Mesodermal cell (in vitro differentiated cells): ENCODE measurements at regions not wholly inside any gene's neighbourhood (a gene's known extent, or its start where the extent isn't known, plus 50 kb on each side); places are given as distances from the start of the nearest gene placed in this dataset.

Experiments
- H3K27ac ChIP-seq: 2 replicates; pipeline ENCODE4 v1.7.0; 2013; ENCODE audit warnings: mild to moderate bottlenecking, low read depth, low read length, moderate library complexity; ENCODE audit not compliant: severe bottlenecking
- H3K36me3 ChIP-seq: 2 replicates; pipeline ENCODE4 v1.7.1; 2013; ENCODE audit warnings: mild to moderate bottlenecking, low read length, moderate library complexity; ENCODE audit not compliant: control insufficient read depth, insufficient read depth
- H3K4me1 ChIP-seq: one replicate; pipeline ENCODE4 v1.7.1; 2013; ENCODE audit warnings: mild to moderate bottlenecking, low read length; ENCODE audit not compliant: insufficient read depth, control insufficient read depth, poor library complexity, severe bottlenecking
- H3K4me3 ChIP-seq: 2 replicates; pipeline ENCODE4 v1.7.0; 2013; ENCODE audit warnings: low read length, control low read depth, mild to moderate bottlenecking; ENCODE audit not compliant: insufficient read depth, poor library complexity, severe bottlenecking; ENCODE audit errors: extremely low read depth
- H3K9me3 ChIP-seq: 2 replicates; pipeline ENCODE4 v1.7.1; 2013; ENCODE audit warnings: mild to moderate bottlenecking, low read length, moderate library complexity; ENCODE audit not compliant: control insufficient read depth
- WGBS, 2 experiments: methylation state at CpG; one replicate each; pipeline ENCODE4 v1.1.5; 2013; ENCODE audit warnings: missing lambda C conversion rate in 2 of 2; ENCODE audit not compliant: insufficient coverage in 2 of 2; 5-methylcytosine and 5-hydroxymethylcytosine counted together

GRCh38 chr1:8142955-8143629, 117.0 kb upstream of the ERRFI1 start:
- 96 to 100% methylated on average over 2 to 4 of the region's 7 CpGs for WGBS, 2 experiments
- H3K36me3 ChIP-seq = no peaks in the 10 kb centered on the region
- peaks cover 25% of the 10 kb centered on the region for H3K4me1 ChIP-seq
- H3K27ac ChIP-seq = no peak overlapping the region
- H3K4me3 ChIP-seq = no peak overlapping the region
- H3K9me3 ChIP-seq = no peaks in the 10 kb centered on the region

GRCh38 chr1:8139941-8140340, 113.8 kb upstream of the ERRFI1 start:
- Histone ChIP-seq H3K36me3 (no peaks in the 10 kb centered on the region), H3K4me1 (peaks cover 47% of the 10 kb centered on the region), H3K9me3 (no peaks in the 10 kb centered on the region), H3K27ac (no peak overlapping the region), H3K4me3 (no peak overlapping the region)
- WGBS, 2 experiments = 94 to 95% methylated on average over 9 to 11 of the region's 11 CpGs

GRCh38 chr1:8139383-8139782, 113.3 kb upstream of the ERRFI1 start:
- Histone ChIP-seq H3K36me3 (no peaks in the 10 kb centered on the region), H3K9me3 (no peaks in the 10 kb centered on the region), H3K27ac (no peak overlapping the region), H3K4me3 (no peak overlapping the region), H3K4me1 (peaks cover 52% of the 10 kb centered on the region)
- WGBS, 2 experiments = 91 to 100% methylated on average over 2 to 5 of the region's 6 CpGs

GRCh38 chr1:8138673-8139072, 112.6 kb upstream of the ERRFI1 start:
- H3K4me1 ChIP-seq = peaks cover 57% of the 10 kb centered on the region
- H3K9me3 ChIP-seq = no peaks in the 10 kb centered on the region

GRCh38 chr1:8137481-8138244, 111.6 kb upstream of the ERRFI1 start:
- Histone ChIP-seq H3K27ac (peak overlapping the region; percentile 92), H3K36me3 (no peaks in the 10 kb centered on the region), H3K4me3 (no peak overlapping the region), H3K4me1 (peaks cover 56% of the 10 kb centered on the region), H3K9me3 (no peaks in the 10 kb centered on the region)
- WGBS, 2 experiments = 75 to 77% methylated on average over 10 to 11 of the region's 13 CpGs

More at GRCh38 chr1:8138673-8139072, 112.6 kb upstream of the ERRFI1 start:
- Histone ChIP-seq H3K27ac (peak overlapping the region; percentile 92), H3K4me3 (no peak overlapping the region), H3K36me3 (no peaks in the 10 kb centered on the region)
- 86 to 100% methylated on average over 3 of the region's 6 CpGs for whole genome bisulfite sequencing, 2 experiments

GRCh38 chr1:8136766-8137165, 110.7 kb upstream of the ERRFI1 start:
- no peaks in the 10 kb centered on the region for H3K9me3 ChIP-seq
- H3K4me1 ChIP-seq = peaks cover 58% of the 10 kb centered on the region
- no peak overlapping the region for H3K4me3 ChIP-seq
- no peaks in the 10 kb centered on the region for H3K36me3 ChIP-seq
- 84 to 95% methylated on average over 2 to 4 of the region's 5 CpGs for WGBS, 2 experiments
- H3K27ac ChIP-seq = peak overlapping the region; percentile 92

GRCh38 chr1:8135250-8135649, 109.1 kb upstream of the ERRFI1 start:
- no peak overlapping the region for H3K27ac ChIP-seq
- peaks cover 55% of the 10 kb centered on the region for H3K4me1 ChIP-seq
- no peaks in the 10 kb centered on the region for H3K9me3 ChIP-seq
- H3K4me3 ChIP-seq = no peak overlapping the region
- WGBS, 2 experiments = 98% methylated on average over 4 to 7 of the region's 7 CpGs
- no peaks in the 10 kb centered on the region for H3K36me3 ChIP-seq

GRCh38 chr1:8134546-8135235, 108.6 kb upstream of the ERRFI1 start:
- Histone ChIP-seq H3K4me1 (peaks cover 55% of the 10 kb centered on the region), H3K4me3 (no peak overlapping the region), H3K27ac (no peak overlapping the region), H3K36me3 (no peaks in the 10 kb centered on the region), H3K9me3 (no peaks in the 10 kb centered on the region)
- 96 to 98% methylated on average over 11 to 12 of the region's 14 CpGs for WGBS, 2 experiments

GRCh38 chr1:8133657-8134430, 107.7 kb upstream of the ERRFI1 start:
- WGBS, 2 experiments = no CpG with 5 or more reads among the region's 4 CpGs
- H3K4me3 ChIP-seq = no peak overlapping the region
- H3K27ac ChIP-seq = peak overlapping the region; percentile 53

GRCh38 chr1:8133190-8133589, 107.1 kb upstream of the ERRFI1 start:
- H3K9me3 ChIP-seq = no peaks in the 10 kb centered on the region
- H3K36me3 ChIP-seq = no peaks in the 10 kb centered on the region
- no peak overlapping the region for H3K4me3 ChIP-seq
- peak overlapping the region; percentile 53 for H3K27ac ChIP-seq
- H3K4me1 ChIP-seq = peaks cover 50% of the 10 kb centered on the region
- WGBS, 2 experiments = 63 to 80% methylated on average over 4 to 5 of the region's 5 CpGs

More at GRCh38 chr1:8133657-8134430, 107.7 kb upstream of the ERRFI1 start:
- H3K36me3 ChIP-seq = no peaks in the 10 kb centered on the region
- H3K9me3 ChIP-seq = no peaks in the 10 kb centered on the region
- peaks cover 55% of the 10 kb centered on the region for H3K4me1 ChIP-seq
